22Rv1 (cell line): ENCODE measurements at regions not wholly inside any gene's neighbourhood (a gene's known extent, or its start where the extent isn't known, plus 50 kb on each side); places are given as distances from the start of the nearest gene placed in this dataset.

Source experiments
- H3K27ac ChIP-seq: fragments of 450-650 bp; 2 replicates; pipeline ENCODE4 v1.5.1; 2017
- CTCF ChIP-seq: fragments of 450-650 bp; IDR thresholded peaks from 2 replicates; pipeline ENCODE4 v1.5.1; 2017; ENCODE audit warnings: mild to moderate bottlenecking
- ZFX ChIP-seq: fragments of 450-650 bp; IDR thresholded peaks from 2 replicates; pipeline ENCODE4 v1.6.1; 2017; ENCODE audit warnings: antibody characterized with exemption, borderline replicate concordance

- no peak overlapping the region for H3K27ac ChIP-seq
- TF ChIP-seq CTCF (no peak), ZFX (no peak)
Measured at GRCh38 chr3:20588781-20589180, 402.8 kb upstream of the SGO1 start.

- TF ChIP-seq ZFX: no peak
- no peak for TF ChIP-seq CTCF
- no peak overlapping the region for H3K27ac ChIP-seq
Measured at GRCh38 chr3:20583648-20584047, 397.6 kb upstream of the SGO1 start.

- no peak overlapping the region for H3K27ac ChIP-seq
- TF ChIP-seq CTCF (no peak), ZFX (no peak)
Measured at GRCh38 chr3:20576228-20576627, 390.2 kb upstream of the SGO1 start.

- no peak for TF ChIP-seq ZFX
- TF ChIP-seq CTCF: no peak
- H3K27ac ChIP-seq: no peak overlapping the region
Measured at GRCh38 chr3:20575146-20575545, 389.1 kb upstream of the SGO1 start.

- no peak overlapping the region for H3K27ac ChIP-seq
- TF ChIP-seq CTCF (no peak), ZFX (no peak)
Measured at GRCh38 chr3:20574746-20575145, 388.7 kb upstream of the SGO1 start.

- H3K27ac ChIP-seq: no peak overlapping the region
- TF ChIP-seq ZFX (no peak), CTCF (no peak)
Measured at GRCh38 chr3:20573175-20573574, 387.2 kb upstream of the SGO1 start.

- no peak for TF ChIP-seq ZFX
- no peak for TF ChIP-seq CTCF
- no peak overlapping the region for H3K27ac ChIP-seq
Measured at GRCh38 chr3:20572473-20572872, 386.5 kb upstream of the SGO1 start.
